H1 (cell line): ENCODE measurements at regions not wholly inside any gene's neighbourhood (a gene's known extent, or its start where the extent isn't known, plus 50 kb on each side); places are given as distances from the start of the nearest gene placed in this dataset.

Source experiments
- CTCF ChIA-PET: fragments of 300-600 bp; sonication (Branson Sonifier 250); formaldehyde crosslinking; loops from one replicate; lab custom pipeline; 2021; ENCODE audit not compliant: partially characterized antibody; lab: Charles Lee
- POLR2A ChIA-PET: fragments of 300-600 bp; sonication (Branson Sonifier 250); formaldehyde crosslinking; loops from one replicate; lab custom pipeline; 2021; ENCODE audit warnings: inconsistent platforms; ENCODE audit not compliant: partially characterized antibody; lab: Charles Lee
- DNase-seq, 2 experiments: peaks; one replicate each; pipeline versions ENCODE4 v3.0.0 to v3.0.0-alpha.2; 2010 to 2022; ENCODE audit warnings: low spot score in 2 of 2, low read depth in 1 of 2, mixed read lengths in 1 of 2
- FAIRE-seq: peaks from 2 replicates; lab custom pipeline; 2011; peaks lifted over from hg19 to GRCh38; lab: Jason Lieb, UNC
- H2AFZ ChIP-seq: 2 replicates; pipeline ENCODE4 v1.8.1; 2012; ENCODE audit warnings: low read length, inconsistent platforms
- H2AK5ac ChIP-seq: 2 replicates; pipeline ENCODE4 v1.6.1; 2013; ENCODE audit warnings: low read depth, low read length
- H2BK120ac ChIP-seq: replicated peaks from 2 replicates; pipeline ENCODE3; 2013; ENCODE audit warnings: low read depth, low read length, inconsistent platforms
- H2BK12ac ChIP-seq: 2 replicates; pipeline ENCODE4 v1.6.1; 2013; ENCODE audit warnings: low read depth, low read length
- H2BK15ac ChIP-seq: 2 replicates; pipeline ENCODE4 v1.6.1; 2013; ENCODE audit warnings: low read length
- H2BK20ac ChIP-seq: 2 replicates; pipeline ENCODE4 v1.6.1; 2013; ENCODE audit warnings: low read length
- H2BK5ac ChIP-seq: 2 replicates; pipeline ENCODE4 v1.6.1; 2013; ENCODE audit warnings: low read depth, low read length
- H3K14ac ChIP-seq: 2 replicates; pipeline ENCODE4 v1.6.1; 2013; ENCODE audit warnings: inconsistent platforms; ENCODE audit not compliant: insufficient read length
- H3K18ac ChIP-seq: 2 replicates; pipeline ENCODE4 v1.6.1; 2013; ENCODE audit warnings: low read length; ENCODE audit errors: extremely low read depth
- H3K23ac ChIP-seq: 2 replicates; pipeline ENCODE4 v1.6.1; 2013; ENCODE audit warnings: inconsistent platforms; ENCODE audit not compliant: insufficient read length
- H3K23me2 ChIP-seq: 2 replicates; pipeline ENCODE4 v1.6.1; 2013; ENCODE audit warnings: low read depth, low read length
- H3K27ac ChIP-seq: 2 replicates; pipeline ENCODE4 v1.6.1; 2011; ENCODE audit warnings: low read depth, low read length, inconsistent platforms
- H3K27me3 ChIP-seq, 4 experiments: replicated peaks in 1 of 4; 1 replicate in 1 of 4; 2 replicates in 3 of 4; pipeline versions ENCODE4 v1.6.1 to v1.8.1; 2011 to 2013; ENCODE audit warnings: low read length in 3 of 4, mild to moderate bottlenecking in 3 of 4, inconsistent platforms in 2 of 4, mixed read lengths in 2 of 4, moderate library complexity in 1 of 4; ENCODE audit not compliant: control insufficient read depth in 3 of 4, insufficient read depth in 3 of 4; ENCODE audit errors: extremely low read depth in 1 of 4
- H3K36me3 ChIP-seq, 4 experiments: 2 replicates each; pipeline versions ENCODE4 v1.6.1 to v1.8.1; 2011 to 2013; ENCODE audit warnings: mild to moderate bottlenecking in 4 of 4, low read length in 3 of 4, moderate library complexity in 2 of 4, control low read depth in 1 of 4, inconsistent platforms in 1 of 4; ENCODE audit not compliant: insufficient read depth in 4 of 4, control insufficient read depth in 2 of 4
- H3K4ac ChIP-seq: replicated peaks from 2 replicates; pipeline ENCODE3; 2013; ENCODE audit warnings: low read length, low read depth, mixed read lengths, inconsistent platforms; ENCODE audit not compliant: insufficient read length
- H3K4me1 ChIP-seq, 4 experiments: replicated peaks in 1 of 4; 1 replicate in 1 of 4; 2 replicates in 3 of 4; pipeline versions ENCODE4 v1.6.1 to v1.8.1; 2011 to 2013; ENCODE audit warnings: low read length in 3 of 4, inconsistent platforms in 2 of 4, mixed read lengths in 1 of 4; ENCODE audit not compliant: insufficient read depth in 4 of 4, control insufficient read depth in 3 of 4
- H3K4me2 ChIP-seq, 2 experiments: 2 replicates each; pipeline versions ENCODE4 v1.6.1 to v1.8.1; 2011 to 2013; ENCODE audit warnings: low read depth in 2 of 2, low read length in 2 of 2, control low read depth in 1 of 2, inconsistent platforms in 1 of 2, mild to moderate bottlenecking in 1 of 2; ENCODE audit not compliant: insufficient read depth in 1 of 2
- H3K4me3 ChIP-seq, 4 experiments: fragments of 200-600, 300-600 bp in 1 of 4; sonication (generic), shearing (Covaris generic), sonication (Bioruptor Twin) in 1 of 4; 2 replicates each; pipeline versions ENCODE4 v1.5.1 to v1.8.1; 2011 to 2016; ENCODE audit warnings: low read length in 4 of 4, low read depth in 3 of 4, control low read depth in 2 of 4, inconsistent platforms in 2 of 4, mild to moderate bottlenecking in 2 of 4, mixed read lengths in 1 of 4, moderate library complexity in 1 of 4; ENCODE audit not compliant: insufficient read depth in 2 of 4; ENCODE audit errors: extremely low read depth in 1 of 4
- H3K56ac ChIP-seq: replicated peaks from 2 replicates; pipeline ENCODE3; 2013; ENCODE audit warnings: low read depth, mild to moderate bottlenecking, mixed read lengths, low read length, inconsistent platforms; ENCODE audit not compliant: insufficient read length
- H3K79me1 ChIP-seq: 2 replicates; pipeline ENCODE4 v1.6.1; 2013; ENCODE audit warnings: low read depth, low read length, control low read depth
- H3K79me2 ChIP-seq, 2 experiments: 2 replicates each; pipeline versions ENCODE4 v1.6.1 to v1.8.1; 2012 to 2013; ENCODE audit warnings: low read length in 2 of 2, mild to moderate bottlenecking in 2 of 2, inconsistent platforms in 1 of 2; ENCODE audit not compliant: insufficient read depth in 2 of 2, control insufficient read depth in 1 of 2
- H3K9ac ChIP-seq, 4 experiments: replicated peaks in 1 of 4; 1 replicate in 1 of 4; 2 replicates in 3 of 4; pipeline versions ENCODE4 v1.6.1 to v1.8.1; 2011 to 2013; ENCODE audit warnings: low read depth in 3 of 4, low read length in 3 of 4, control low read depth in 2 of 4, mild to moderate bottlenecking in 2 of 4, moderate library complexity in 2 of 4, inconsistent platforms in 1 of 4; ENCODE audit errors: extremely low read depth in 1 of 4
- H3K9me3 ChIP-seq, 2 experiments: 2 replicates each; pipeline versions ENCODE4 v1.6.1 to v1.8.1; 2012 to 2013; ENCODE audit warnings: mild to moderate bottlenecking in 2 of 2, moderate library complexity in 2 of 2, control low read depth in 1 of 2, inconsistent platforms in 1 of 2, low read depth in 1 of 2, low read length in 1 of 2, mixed read lengths in 1 of 2; ENCODE audit not compliant: insufficient read depth in 2 of 2
- H4K20me1 ChIP-seq, 2 experiments: replicated peaks in 1 of 2; 2 replicates each; pipeline versions ENCODE3 to v1.8.1; 2011 to 2013; ENCODE audit warnings: inconsistent platforms in 2 of 2, low read length in 2 of 2, mild to moderate bottlenecking in 1 of 2; ENCODE audit not compliant: insufficient read depth in 2 of 2, control insufficient read depth in 1 of 2
- H4K5ac ChIP-seq: 2 replicates; pipeline ENCODE4 v1.6.1; 2013; ENCODE audit warnings: low read length, low read depth, mixed read lengths, inconsistent platforms; ENCODE audit not compliant: insufficient read length
- H4K8ac ChIP-seq: 2 replicates; pipeline ENCODE4 v1.8.0; 2013; ENCODE audit warnings: mild to moderate bottlenecking, moderate library complexity, low read length, inconsistent platforms; ENCODE audit not compliant: insufficient read depth; ENCODE audit errors: extremely low read depth
- H4K91ac ChIP-seq: replicated peaks from 2 replicates; pipeline ENCODE3; 2013; ENCODE audit warnings: low read length, mixed read lengths, inconsistent platforms; ENCODE audit not compliant: insufficient read length
- CHD1 ChIP-seq: IDR thresholded peaks from 2 replicates; pipeline ENCODE4 v1.6.1; 2012; ENCODE audit warnings: low read depth, low read length, improper control_type of control experiment
- HDAC6 ChIP-seq: IDR thresholded peaks from one replicate; pipeline ENCODE4 v1.7.1; 2012; ENCODE audit warnings: low read depth, mild to moderate bottlenecking, inconsistent platforms, low read length, moderate library complexity
- JUND ChIP-seq: IDR thresholded peaks from 2 replicates; pipeline ENCODE4 v1.6.1; 2011; ENCODE audit warnings: mild to moderate bottlenecking, improper control_type of control experiment, low read length
- PHF8 ChIP-seq: fragments of 200-600 bp; sonication (generic); conservative IDR thresholded peaks from 2 replicates; pipeline ENCODE4 v1.7.1; 2012; ENCODE audit warnings: low read depth, mild to moderate bottlenecking, inconsistent platforms, low read length, moderate library complexity
- SAP30 ChIP-seq: fragments of 300-600 bp; sonication (generic); IDR thresholded peaks from 2 replicates; pipeline ENCODE4 v1.7.1; 2012; ENCODE audit warnings: low read length, moderate library complexity, mild to moderate bottlenecking, inconsistent platforms; ENCODE audit not compliant: insufficient read depth, insufficient replicate concordance
- SIN3A ChIP-seq, 2 experiments: IDR thresholded peaks in 1 of 2; conservative IDR thresholded peaks in 1 of 2; 2 replicates each; pipeline ENCODE4 v1.6.1; 2011 to 2012; ENCODE audit warnings: low read length in 2 of 2, improper control_type of control experiment in 1 of 2, low read depth in 1 of 2, mild to moderate bottlenecking in 1 of 2
- SRF ChIP-seq: IDR thresholded peaks from 2 replicates; pipeline ENCODE4 v1.6.1; 2011; ENCODE audit warnings: mild to moderate bottlenecking, low read depth, low read length, moderate library complexity
- WGBS, 2 experiments: shearing (Covaris generic) in 1 of 2; methylation state at CpG; one replicate each; pipeline versions ENCODE4 v1.1.6 to v1.1.7; 2013 to 2015; ENCODE audit warnings: low lambda C conversion rate in 2 of 2, mixed read lengths in 2 of 2, inconsistent platforms in 1 of 2, low coverage in 1 of 2, missing lambda C conversion rate in 1 of 2; ENCODE audit not compliant: insufficient replicate concordance in 2 of 2, insufficient coverage in 1 of 2, insufficient read length in 1 of 2; ENCODE audit errors: extremely low coverage in 1 of 2, missing lambda C conversion rate in 1 of 2; 5-methylcytosine and 5-hydroxymethylcytosine counted together

DNA sequence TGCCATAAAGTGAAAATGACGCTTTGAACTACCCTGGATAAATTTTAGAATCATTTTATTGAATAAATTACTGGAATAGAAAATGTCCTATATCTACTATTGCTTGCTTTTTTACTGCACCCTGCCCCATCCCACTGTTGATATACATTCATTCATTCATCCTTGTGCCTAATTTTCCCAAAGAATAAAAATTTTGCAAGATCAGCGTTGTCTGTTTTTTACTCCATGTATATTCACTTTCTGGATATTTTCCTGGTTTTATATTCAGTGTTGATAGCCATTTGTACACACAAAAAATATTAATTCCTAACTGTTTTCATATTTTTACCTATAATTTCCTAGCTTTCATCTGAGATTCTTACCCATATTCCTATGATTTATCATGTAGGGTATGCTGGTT, 262.9 kb upstream of the MAGI2 start:
- Histone ChIP-seq H3K79me1 (no peaks in the 10 kb centered on the region), H2AK5ac (no peak overlapping the region), H3K23ac (no peak overlapping the region), H2AFZ (no peak overlapping the region), H3K9me3 (no peaks in the 10 kb centered on the region), H3K36me3 (no peaks in the 10 kb centered on the region), H4K8ac (no peak overlapping the region), H3K4me2 (no peak overlapping the region), H4K5ac (no peak overlapping the region), H3K27ac (no peak overlapping the region), H3K27me3 (no peaks in the 10 kb centered on the region), H3K4me3 (no peak overlapping the region), H2BK15ac (no peak overlapping the region), H3K56ac (no peak overlapping the region), H2BK120ac (no peak overlapping the region), H4K91ac (no peak overlapping the region), H3K4me1 (no peaks in the 10 kb centered on the region), H3K9ac (no peak overlapping the region), H2BK20ac (no peak overlapping the region), H2BK5ac (no peak overlapping the region), H4K20me1 (no peaks in the 10 kb centered on the region), H3K79me2 (no peaks in the 10 kb centered on the region), H3K18ac (no peak overlapping the region), H3K23me2 (no peaks in the 10 kb centered on the region), H3K4ac (no peak overlapping the region), H3K14ac (no peak overlapping the region), H2BK12ac (no peak overlapping the region)
- ChIA-PET POLR2A (interaction anchor here (0.7 kb wide), 1 partner anchor 298 kb away, joined by 4 read pairs; no protein-coding TSS in a partner anchor), CTCF (interaction anchor here (1.0 kb wide), 1 partner anchor 26 kb away, joined by 3 read pairs; no protein-coding TSS in a partner anchor)
- DNase-seq (no peak), FAIRE-seq (no peak)
- TF ChIP-seq PHF8 (no peak), CHD1 (no peak), SRF (no peak), SIN3A (conservative IDR thresholded peaks at IDR 0.05 in 1 of 2, IDR thresholded peaks at IDR 0.05 in 1 of 2; ENCODE audit: low read depth in 1 of 2, low read length in 2 of 2) (no peak), JUND (no peak), SAP30 (no peak), HDAC6 (no peak)
- 96% methylated on average over 2 of the region's 2 CpGs; no CpG with 5 or more reads in 1 of the 2 experiments for whole genome bisulfite sequencing, 2 experiments
